HG03159 (cell line): ENCODE measurements at regions not wholly inside any gene's neighbourhood (a gene's known extent, or its start where the extent isn't known, plus 50 kb on each side); places are given as distances from the start of the nearest gene placed in this dataset.

Experiments used
- ATAC-seq: cut with Tn5 transposase; IDR thresholded peaks from one replicate; pipeline ENCODE4 v1.9.1; 2021; ENCODE audit warnings: mild to moderate bottlenecking, moderate library complexity; ENCODE audit not compliant: unreplicated experiment

GRCh38 chr10:28922127-28922526 is 244.8 kb downstream of the BAMBI start:
- no peak for ATAC-seq

GRCh38 chr10:28922861-28923260 is 245.5 kb downstream of the BAMBI start:
- ATAC-seq, result no peak

- no peak for ATAC-seq
Measured at GRCh38 chr10:28924717-28925116, 247.4 kb downstream of the BAMBI start.

GRCh38 chr10:28925121-28925663 is 247.9 kb downstream of the BAMBI start:
- ATAC-seq, result no peak

- ATAC-seq, result no peak
Measured at GRCh38 chr10:28926932-28927331, 249.6 kb downstream of the BAMBI start.

DNA sequence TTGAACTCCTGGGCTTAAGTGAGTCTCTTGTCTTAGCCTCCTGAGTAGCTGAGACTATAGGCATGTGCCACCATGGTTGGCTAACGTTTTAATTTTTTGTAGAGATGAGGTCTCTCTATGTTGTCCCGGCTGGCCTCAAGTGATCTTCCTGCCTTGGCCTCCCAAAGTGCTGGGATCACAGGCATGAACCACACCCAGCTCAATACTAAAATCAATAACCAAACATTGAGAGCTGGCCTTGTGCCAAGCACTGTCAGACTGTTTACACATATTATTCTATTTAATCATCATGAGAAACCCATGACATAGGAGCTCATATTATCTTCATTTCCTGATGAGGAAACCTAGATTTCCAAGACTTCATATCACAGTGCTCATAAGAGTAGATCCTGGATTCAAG is 251.2 kb downstream of the BAMBI start:
- no peak for ATAC-seq

DNA sequence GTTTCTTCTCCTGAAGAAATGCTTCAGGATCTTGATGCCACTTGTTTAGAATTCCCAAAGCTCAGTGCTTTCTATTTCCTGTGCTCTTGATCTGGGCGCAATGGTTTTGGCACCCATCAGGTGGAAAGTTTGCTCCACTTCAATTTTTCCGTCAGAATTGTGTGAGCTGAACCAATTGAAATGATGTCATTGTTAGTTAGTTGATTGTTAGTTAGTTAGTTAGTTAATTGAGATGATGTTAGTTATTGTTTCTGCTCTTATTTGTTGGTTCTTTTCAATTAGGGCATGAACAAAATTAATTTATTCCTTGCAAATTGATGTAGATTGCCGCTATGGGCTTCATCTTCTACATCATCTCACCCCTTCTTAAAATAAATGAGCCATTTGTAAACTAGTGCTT is 252.6 kb downstream of the BAMBI start:
- no peak for ATAC-seq

- no peak for ATAC-seq
Measured at GRCh38 chr10:28930514-28931495, 253.5 kb downstream of the BAMBI start.

DNA sequence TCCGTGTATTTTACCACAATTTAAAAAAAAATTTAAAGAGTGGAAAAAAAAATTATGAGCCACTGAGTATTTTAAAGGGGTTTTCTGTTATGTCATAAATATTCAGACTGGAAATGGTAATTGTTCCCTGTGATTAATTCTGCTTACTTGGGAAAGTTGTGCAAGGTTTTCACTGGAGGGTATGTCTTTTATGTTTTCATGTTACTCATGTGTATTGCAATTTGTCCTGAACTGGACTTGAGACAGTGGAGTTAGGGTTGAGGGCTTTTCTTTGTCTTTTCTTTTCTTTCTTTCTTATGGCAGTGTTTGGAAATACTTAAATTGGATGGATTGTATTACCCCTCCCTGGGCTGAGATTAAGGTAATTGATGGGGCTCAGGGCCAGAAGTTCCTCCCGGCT is 257.7 kb downstream of the BAMBI start:
- ATAC-seq, result no peak

DNA sequence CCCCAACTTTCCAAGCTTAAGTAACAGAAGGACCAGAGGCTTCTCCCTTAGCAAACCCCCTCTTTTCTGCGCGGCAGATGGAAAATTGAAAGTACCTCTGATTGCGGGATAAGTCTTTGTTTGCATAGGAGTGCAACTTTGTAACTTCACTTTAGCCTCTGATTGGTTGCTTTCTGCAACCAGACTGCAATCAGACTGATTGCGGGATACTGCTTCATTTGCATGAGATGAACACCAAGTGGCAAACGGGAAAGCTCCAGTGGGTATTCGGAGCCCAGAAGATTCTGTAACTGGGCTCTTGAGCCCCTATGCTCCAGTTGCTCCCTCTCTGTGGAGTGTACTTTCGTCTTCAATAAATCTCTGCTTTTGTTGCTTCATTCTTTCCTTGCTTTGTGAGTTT is 260.6 kb downstream of the BAMBI start:
- no peak for ATAC-seq

GRCh38 chr10:28938745-28939144 is 261.4 kb downstream of the BAMBI start:
- ATAC-seq, result no peak

DNA sequence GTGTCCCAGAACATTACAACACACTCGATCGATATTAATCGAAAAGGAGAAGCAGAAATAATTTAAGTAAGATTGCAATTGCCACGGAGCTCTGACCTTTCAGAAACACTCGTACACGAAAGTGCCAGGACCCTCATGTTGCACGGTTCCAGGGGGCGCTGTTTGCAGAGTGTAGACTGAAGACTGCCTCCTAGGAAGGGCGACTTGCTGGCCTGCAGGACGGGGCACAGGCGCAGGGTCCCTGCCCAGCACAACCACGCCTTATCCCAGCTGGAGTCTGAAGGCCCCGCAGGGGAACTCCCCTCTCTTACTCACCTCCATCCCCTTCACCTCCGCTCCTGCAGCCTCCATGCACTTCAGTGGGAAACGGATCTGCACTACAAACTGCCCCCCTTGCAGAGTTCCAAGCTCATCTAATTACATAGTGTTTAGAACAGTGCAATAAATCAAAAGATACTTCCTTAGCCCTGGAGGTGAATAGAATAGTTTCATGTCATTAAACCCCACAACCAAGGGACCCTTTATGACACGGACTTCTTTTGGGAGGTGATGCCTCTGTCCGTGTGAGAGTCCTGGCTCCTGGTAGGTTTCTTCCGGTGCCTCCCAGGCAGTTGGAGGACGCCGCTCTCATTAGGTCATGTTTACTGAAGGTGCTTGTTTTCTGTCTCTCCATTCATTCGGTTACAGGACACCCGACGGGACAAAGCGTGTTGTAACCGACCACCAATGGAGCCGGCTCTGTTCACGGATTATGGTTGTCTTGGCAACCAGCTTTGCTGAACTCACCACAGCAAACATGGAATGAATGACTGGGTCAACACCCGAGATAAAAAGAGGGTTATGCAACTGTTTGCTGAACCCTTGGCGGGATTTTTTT is 262.2 kb downstream of the BAMBI start:
- no peak for ATAC-seq

- ATAC-seq, result no peak
Measured at GRCh38 chr10:28940158-28940888, 263.0 kb downstream of the BAMBI start.

- no peak for ATAC-seq
Measured at GRCh38 chr10:28942012-28942411, 264.7 kb downstream of the BAMBI start.

DNA sequence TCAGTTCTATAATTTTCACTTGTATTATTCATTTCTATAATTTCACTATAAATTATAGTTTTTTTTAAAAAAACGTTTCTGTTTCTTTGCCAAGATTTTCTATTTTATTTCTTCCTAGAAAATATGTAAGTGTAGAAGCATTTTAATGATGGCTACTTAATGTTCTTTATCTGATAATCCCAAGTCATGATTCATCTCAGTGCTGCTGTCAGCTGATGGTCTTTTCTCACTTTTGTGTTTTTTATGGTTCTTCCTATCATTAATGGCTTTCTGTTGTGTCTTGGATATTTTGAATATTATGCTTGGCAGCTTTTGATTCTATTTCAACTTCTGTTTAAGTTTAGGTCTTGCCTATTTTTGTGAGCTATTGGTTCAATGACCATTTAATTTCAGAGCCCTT is 268.6 kb downstream of the BAMBI start:
- no peak for ATAC-seq

DNA sequence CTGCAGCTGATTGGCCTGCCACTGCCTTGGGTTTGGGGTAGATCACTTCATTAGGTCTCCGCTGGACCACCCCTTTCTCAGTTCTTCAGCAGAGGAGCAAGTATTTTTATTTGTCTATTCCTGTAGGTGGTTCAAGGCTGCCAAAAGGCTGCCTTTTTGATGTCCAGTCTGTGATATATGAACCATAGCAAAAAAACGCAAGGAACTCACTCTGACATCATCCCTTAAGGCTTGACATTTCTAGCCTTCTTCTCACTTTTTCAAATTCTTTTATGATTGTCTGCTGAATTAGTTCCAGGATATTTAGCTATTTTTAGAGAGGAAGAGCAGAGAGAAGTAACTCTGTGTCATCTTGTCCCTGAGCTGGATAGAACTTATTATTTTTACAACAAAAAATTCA is 269.2 kb downstream of the BAMBI start:
- no peak for ATAC-seq

GRCh38 chr10:28947171-28947570 is 269.9 kb downstream of the BAMBI start:
- no peak for ATAC-seq

GRCh38 chr10:28948046-28948445 is 270.7 kb downstream of the BAMBI start:
- ATAC-seq, result no peak

DNA sequence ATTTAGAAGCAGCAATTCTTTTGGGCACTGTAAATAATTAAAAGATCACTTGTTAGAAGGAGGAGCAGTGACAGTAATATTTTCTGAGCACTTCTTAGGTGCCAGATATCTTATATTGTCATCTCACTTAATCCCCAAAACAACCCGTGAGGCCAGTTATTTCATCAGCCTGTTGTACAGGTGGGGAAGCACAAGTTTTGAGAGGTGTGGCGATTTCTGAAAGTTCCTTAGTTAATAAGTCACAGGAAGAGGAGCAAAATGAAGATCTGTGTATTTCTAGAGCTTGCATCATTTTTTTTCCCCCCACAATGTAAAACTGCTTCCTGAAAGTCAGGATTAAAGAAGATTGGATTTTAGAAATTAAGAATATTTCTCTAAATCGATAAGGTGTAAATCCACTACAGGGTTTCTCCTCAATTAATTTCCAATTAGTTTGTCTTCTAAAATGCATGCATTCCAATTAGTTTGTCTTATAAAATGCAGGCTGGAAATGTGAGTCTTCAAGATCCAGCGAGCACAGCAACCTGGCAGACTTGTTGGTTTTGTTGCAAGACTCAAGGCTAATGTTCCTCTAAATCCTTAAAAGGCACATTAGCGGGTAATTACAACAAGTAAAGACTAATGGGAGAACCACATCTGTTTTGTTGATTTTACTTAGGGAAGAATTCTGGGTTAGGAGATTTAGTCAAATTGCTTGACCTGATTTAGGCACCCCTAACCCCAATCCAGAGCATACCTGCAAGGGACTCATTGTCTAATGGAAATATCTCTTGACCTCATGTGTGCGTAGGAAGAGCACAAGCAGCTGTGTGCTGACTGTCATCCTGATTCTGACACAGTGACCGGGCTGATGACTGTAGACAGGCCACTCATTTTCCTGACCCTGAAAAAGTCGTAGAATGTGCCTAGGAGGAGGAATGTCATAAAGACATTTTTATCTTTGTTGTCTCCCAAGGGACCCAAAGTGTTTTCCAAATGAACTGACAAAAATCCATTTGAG is 272.0 kb downstream of the BAMBI start:
- ATAC-seq, result peak; percentile 54

DNA sequence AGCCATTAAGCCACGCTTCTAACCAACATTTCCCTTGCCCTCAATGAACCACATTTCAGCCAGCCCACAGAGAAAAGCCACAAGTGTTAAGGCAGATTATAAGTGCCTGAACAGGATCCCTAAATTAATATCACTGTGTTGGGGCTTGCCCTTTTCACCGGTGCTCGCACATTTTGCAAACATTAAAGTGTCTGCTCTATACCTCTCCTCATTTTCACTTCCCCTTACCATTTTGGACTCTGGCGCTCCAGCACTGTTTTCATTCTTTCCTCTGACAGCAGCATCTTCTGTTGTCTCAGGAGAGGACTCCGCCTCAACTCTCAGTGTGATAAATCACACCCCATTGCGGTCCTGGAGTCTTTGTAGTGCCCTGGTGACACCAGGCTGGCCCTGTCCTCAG is 274.2 kb downstream of the BAMBI start:
- peak; percentile 65 for ATAC-seq
